CD14-positive monocyte (primary cell): ENCODE measurements at regions not wholly inside any gene's neighbourhood (a gene's known extent, or its start where the extent isn't known, plus 50 kb on each side); places are given as distances from the start of the nearest gene placed in this dataset.

Experiments used
- DNase-seq, 3 donors: peaks; one replicate each; pipeline ENCODE4 v3.0.0-alpha.2; 2011 to 2022
- H2AFZ ChIP-seq: 2 replicates; pipeline ENCODE4 v1.6.0; 2012; ENCODE audit warnings: mild to moderate bottlenecking, low read depth, low read length, inconsistent platforms; ENCODE audit not compliant: insufficient read depth, poor library complexity, severe bottlenecking
- H3K27ac ChIP-seq, 2 donors: 1 replicate in 1 of 2; 2 replicates in 1 of 2; pipeline ENCODE4 v1.5.1; 2012 to 2013; ENCODE audit warnings: low read length in 2 of 2, control low read depth in 1 of 2, inconsistent platforms in 1 of 2, low read depth in 1 of 2, mild to moderate bottlenecking in 1 of 2
- H3K27me3 ChIP-seq, 2 donors: one replicate each; pipeline versions ENCODE4 v1.6.0 to v1.6.1; 2011 to 2013; ENCODE audit warnings: low read length in 2 of 2; ENCODE audit not compliant: control insufficient read depth in 2 of 2, insufficient read depth in 2 of 2
- H3K36me3 ChIP-seq, 2 donors: replicated peaks in 1 of 2; 1 replicate in 1 of 2; 2 replicates in 1 of 2; pipeline versions ENCODE4 v1.5.1 to v1.6.1; 2012 to 2013; ENCODE audit warnings: low read length in 2 of 2, control low read depth in 1 of 2, inconsistent platforms in 1 of 2, mild to moderate bottlenecking in 1 of 2; ENCODE audit not compliant: insufficient read depth in 2 of 2, control insufficient read depth in 1 of 2
- H3K4me1 ChIP-seq, 2 donors: 1 replicate in 1 of 2; 2 replicates in 1 of 2; pipeline versions ENCODE4 v1.5.1 to v1.6.1; 2012 to 2013; ENCODE audit warnings: low read length in 2 of 2, control low read depth in 1 of 2, inconsistent platforms in 1 of 2, mild to moderate bottlenecking in 1 of 2, moderate library complexity in 1 of 2; ENCODE audit not compliant: insufficient read depth in 2 of 2, control insufficient read depth in 1 of 2
- H3K4me2 ChIP-seq: replicated peaks from 2 replicates; pipeline ENCODE3; 2012; ENCODE audit warnings: low read length, moderate library complexity, mild to moderate bottlenecking; ENCODE audit not compliant: poor library complexity, severe bottlenecking; ENCODE audit errors: extremely low read depth
- H3K4me3 ChIP-seq, 3 experiments: fragments of 200-600 bp in 1 of 3; sonication (generic) in 1 of 3; replicated peaks in 1 of 3; 1 replicate in 2 of 3; 2 replicates in 1 of 3; pipeline ENCODE4 v1.5.1; 2011 to 2013; ENCODE audit warnings: low read length in 3 of 3, mild to moderate bottlenecking in 3 of 3, control low read depth in 2 of 3, low read depth in 2 of 3, inconsistent platforms in 1 of 3, moderate library complexity in 1 of 3
- H3K79me2 ChIP-seq: 2 replicates; pipeline ENCODE4 v1.6.0; 2012; ENCODE audit warnings: mild to moderate bottlenecking, control low read depth, inconsistent platforms, low read length, moderate library complexity; ENCODE audit not compliant: insufficient read depth
- H3K9ac ChIP-seq: 2 replicates; pipeline ENCODE4 v1.6.0; 2017; ENCODE audit warnings: low read length, mild to moderate bottlenecking; ENCODE audit not compliant: insufficient read depth, poor library complexity, severe bottlenecking
- H3K9me3 ChIP-seq, 2 donors: replicated peaks in 1 of 2; 1 replicate in 1 of 2; 2 replicates in 1 of 2; pipeline versions ENCODE4 v1.5.1 to v1.6.1; 2012 to 2013; ENCODE audit warnings: low read length in 2 of 2, control low read depth in 1 of 2; ENCODE audit not compliant: control insufficient read depth in 1 of 2, insufficient read depth in 1 of 2
- H4K20me1 ChIP-seq: 2 replicates; pipeline ENCODE4 v1.6.0; 2012; ENCODE audit warnings: mild to moderate bottlenecking, low read length, control low read depth, moderate library complexity; ENCODE audit not compliant: insufficient read depth
- H3K27ac Mint-ChIP-seq, 7 donors: one replicate each; pipeline ENCODE4 v1.8.0; 2020; ENCODE audit warnings: mild to moderate bottlenecking in 7 of 7, mixed read lengths in 7 of 7, moderate library complexity in 6 of 7, inconsistent platforms in 2 of 7
- H3K27me3 Mint-ChIP-seq, 3 donors: one replicate each; pipeline ENCODE4 v1.8.0; 2021 to 2022; ENCODE audit warnings: low read depth in 3 of 3, mild to moderate bottlenecking in 3 of 3, mixed read lengths in 3 of 3, moderate library complexity in 3 of 3, inconsistent platforms in 1 of 3
- H3K36me3 Mint-ChIP-seq, 2 donors: one replicate each; pipeline ENCODE4 v1.8.0; 2020; ENCODE audit warnings: mixed read lengths in 2 of 2, inconsistent platforms in 1 of 2, mild to moderate bottlenecking in 1 of 2
- H3K4me1 Mint-ChIP-seq: one replicate; pipeline ENCODE4 v1.8.0; 2020; ENCODE audit warnings: mild to moderate bottlenecking, mixed read lengths
- H3K4me3 Mint-ChIP-seq, 2 donors: one replicate each; pipeline ENCODE4 v1.8.0; 2020; ENCODE audit warnings: mild to moderate bottlenecking in 2 of 2, mixed read lengths in 2 of 2, moderate library complexity in 1 of 2
- H3K9me3 Mint-ChIP-seq, 7 donors: one replicate each; pipeline ENCODE4 v1.8.0; 2020 to 2022; ENCODE audit warnings: mixed read lengths in 7 of 7, mild to moderate bottlenecking in 6 of 7, moderate library complexity in 6 of 7, inconsistent platforms in 2 of 7
- WGBS: methylation state at CpG from one replicate; pipeline ENCODE4 v1.1.5; 2013; ENCODE audit warnings: missing lambda C conversion rate; ENCODE audit not compliant: insufficient coverage; 5-methylcytosine and 5-hydroxymethylcytosine counted together
- intact Hi-C, 2 donors: fragments of 100-400 bp; cut with micrococcal nuclease; formaldehyde crosslinking; loops; one replicate each; pipeline versions ENCODE4 v1.15.0 to v1.15.1; 2023
- TF ChIP-seq, protein P1 (sequence below): fragments of 200-600 bp; IDR thresholded peaks from one replicate; pipeline ENCODE4 v1.8.0; 2022; ENCODE audit warnings: antibody characterized with exemption, mild to moderate bottlenecking

DNA sequence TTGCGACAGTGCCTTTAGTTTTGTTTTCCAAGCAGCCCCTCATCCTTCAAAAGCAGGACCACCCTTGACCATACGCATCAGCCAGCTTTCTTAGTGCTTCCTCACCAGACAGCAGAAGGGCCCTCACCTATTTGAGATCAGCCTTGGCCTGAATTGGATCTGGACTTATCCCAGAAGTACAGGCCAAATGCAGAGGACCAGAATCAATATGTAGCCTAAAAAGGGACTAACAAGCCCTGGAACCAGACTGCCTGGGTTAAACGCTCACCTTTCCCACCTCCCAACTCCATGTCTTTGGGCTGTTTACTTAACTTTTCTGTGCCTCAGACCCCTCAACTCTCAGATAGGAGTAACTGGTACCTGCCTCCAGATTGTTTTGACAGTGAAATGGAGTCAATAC lies 77.7 kb upstream of the ATP6AP2 start:
- Mint-ChIP-seq H3K36me3 (no peaks in the 10 kb centered on the region), H3K4me3 (no peak overlapping the region), H3K27ac (no peak overlapping the region), H3K27me3 (peaks cover 2 to 25% (median 2%) of the 10 kb centered on the region in 3 donors), H3K9me3 (peaks cover 0 to 3% (median 0%) of the 10 kb centered on the region in 7 donors), H3K4me1 (no peaks in the 10 kb centered on the region)
- Histone ChIP-seq H4K20me1 (no peaks in the 10 kb centered on the region), H3K4me2 (no peak overlapping the region), H3K36me3 (no peaks in the 10 kb centered on the region), H3K79me2 (no peaks in the 10 kb centered on the region), H3K9ac (no peak overlapping the region), H3K4me3 (no peak overlapping the region), H3K27ac (no peak overlapping the region), H3K4me1 (no peaks in the 10 kb centered on the region), H3K9me3 (no peaks in the 10 kb centered on the region), H3K27me3 (peaks cover 0 to 2% of the 10 kb centered on the region in 2 donors), H2AFZ (no peak overlapping the region)
- TF ChIP-seq, protein P1, sequence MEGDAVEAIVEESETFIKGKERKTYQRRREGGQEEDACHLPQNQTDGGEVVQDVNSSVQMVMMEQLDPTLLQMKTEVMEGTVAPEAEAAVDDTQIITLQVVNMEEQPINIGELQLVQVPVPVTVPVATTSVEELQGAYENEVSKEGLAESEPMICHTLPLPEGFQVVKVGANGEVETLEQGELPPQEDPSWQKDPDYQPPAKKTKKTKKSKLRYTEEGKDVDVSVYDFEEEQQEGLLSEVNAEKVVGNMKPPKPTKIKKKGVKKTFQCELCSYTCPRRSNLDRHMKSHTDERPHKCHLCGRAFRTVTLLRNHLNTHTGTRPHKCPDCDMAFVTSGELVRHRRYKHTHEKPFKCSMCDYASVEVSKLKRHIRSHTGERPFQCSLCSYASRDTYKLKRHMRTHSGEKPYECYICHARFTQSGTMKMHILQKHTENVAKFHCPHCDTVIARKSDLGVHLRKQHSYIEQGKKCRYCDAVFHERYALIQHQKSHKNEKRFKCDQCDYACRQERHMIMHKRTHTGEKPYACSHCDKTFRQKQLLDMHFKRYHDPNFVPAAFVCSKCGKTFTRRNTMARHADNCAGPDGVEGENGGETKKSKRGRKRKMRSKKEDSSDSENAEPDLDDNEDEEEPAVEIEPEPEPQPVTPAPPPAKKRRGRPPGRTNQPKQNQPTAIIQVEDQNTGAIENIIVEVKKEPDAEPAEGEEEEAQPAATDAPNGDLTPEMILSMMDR = no peak
- DNase-seq = no peak
- 100% methylated on average over 2 of the region's 3 CpGs for WGBS
- intact Hi-C loops = no loop called here

DNA sequence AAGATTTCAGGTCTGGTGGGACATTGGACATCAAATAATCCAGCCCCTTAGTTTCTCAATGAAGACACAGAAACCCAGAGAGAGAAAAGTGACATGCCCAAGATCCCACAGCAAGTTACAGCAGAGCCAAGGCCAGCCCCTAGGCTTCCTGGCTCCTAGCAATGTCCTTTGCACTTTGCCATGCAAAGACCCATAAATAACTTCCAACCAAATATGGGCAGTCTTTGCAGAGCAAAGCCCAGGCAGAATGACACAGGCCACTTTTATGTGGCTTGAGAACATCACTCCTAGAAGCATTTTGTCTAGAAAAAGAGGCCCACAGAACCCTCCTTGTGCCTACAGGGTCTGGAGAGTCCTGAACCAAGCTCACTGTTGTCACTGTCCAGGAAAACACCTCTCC lies 78.1 kb upstream of the ATP6AP2 start:
- intact Hi-C loops = no loop called here
- Histone ChIP-seq H3K4me3 (no peak overlapping the region), H3K4me1 (no peaks in the 10 kb centered on the region), H3K27me3 (peaks cover 0 to 2% of the 10 kb centered on the region in 2 donors), H3K4me2 (no peak overlapping the region), H3K36me3 (no peaks in the 10 kb centered on the region), H4K20me1 (no peaks in the 10 kb centered on the region), H3K79me2 (no peaks in the 10 kb centered on the region), H3K9me3 (no peaks in the 10 kb centered on the region), H2AFZ (no peak overlapping the region), H3K27ac (no peak overlapping the region), H3K9ac (no peak overlapping the region)
- no peak for DNase-seq
- Mint-ChIP-seq H3K4me1 (no peaks in the 10 kb centered on the region), H3K27ac (no peak overlapping the region), H3K27me3 (peaks cover 1 to 22% (median 2%) of the 10 kb centered on the region in 3 donors), H3K9me3 (peaks cover 0 to 3% (median 0%) of the 10 kb centered on the region in 7 donors), H3K36me3 (no peaks in the 10 kb centered on the region), H3K4me3 (no peak overlapping the region)
- TF ChIP-seq, protein P1 = no peak
